GM12878 (cell line): ENCODE measurements at regions not wholly inside any gene's neighbourhood (a gene's known extent, or its start where the extent isn't known, plus 50 kb on each side); places are given as distances from the start of the nearest gene placed in this dataset.
"Not testable (repeated sequence)": the region's sequence is repeated elsewhere in the genome, so short reads cannot be mapped to it uniquely, and the experiment has no call there.

ENCODE experiments used
- ATAC-seq: fragments of 200-7000 bp; cut with Tn5 transposase; 3 replicates; pipeline ENCODE4 v1.9.1; 2020; ENCODE audit warnings: mild to moderate bottlenecking, moderate library complexity
- BruUV-seq: library from RNA; stranded (reverse); fragments of 400-500 nt; replicated peaks from 2 replicates; lab custom pipeline; 2021; lab: Mats Ljungman, UMichigan
- CTCF ChIA-PET: fragments of 300-600 bp; sonication (Branson Sonifier 250); formaldehyde crosslinking; extraction: SDS; loops from one replicate; lab custom pipeline; 2021; ENCODE audit warnings: inconsistent platforms; lab: Yijun Ruan, JAX
- POLR2A ChIA-PET: fragments of 350-600 bp; formaldehyde crosslinking; extraction: SDS; loops from one replicate; lab custom pipeline; 2021; ENCODE audit warnings: inconsistent platforms; lab: Charles Lee
- RAD21 ChIA-PET: fragments of 300-600 bp; sonication (Branson Sonifier 250); formaldehyde crosslinking; loops from one replicate; lab custom pipeline; 2023; ENCODE audit warnings: antibody characterized with exemption; ENCODE audit not compliant: unreplicated experiment; lab: Charles Lee
- SMC1A ChIA-PET: fragments of 300-600 bp; sonication (Branson Sonifier 250); formaldehyde crosslinking; loops from one replicate; lab custom pipeline; 2023; ENCODE audit not compliant: unreplicated experiment, uncharacterized antibody; lab: Charles Lee
- DNase-seq: peaks from one replicate; pipeline ENCODE4 v3.0.0-alpha.2; 2011; ENCODE audit warnings: low read depth, low spot score
- FAIRE-seq: peaks from 3 replicates; lab custom pipeline; 2011; peaks lifted over from hg19 to GRCh38; lab: Jason Lieb, UNC
- H2AFZ ChIP-seq: 2 replicates; pipeline ENCODE4 v1.6.0; 2011; ENCODE audit warnings: low read depth, low read length, control low read depth; ENCODE audit not compliant: control insufficient read depth
- H3K27ac ChIP-seq: 2 replicates; pipeline ENCODE4 v1.5.1; 2011; ENCODE audit warnings: control low read depth; ENCODE audit not compliant: control insufficient read depth, insufficient read depth
- H3K27me3 ChIP-seq, 2 experiments: replicated peaks in 1 of 2; 2 replicates each; pipeline versions ENCODE4 v1.6.0 to v1.6.1; 2011; ENCODE audit warnings: low read length in 1 of 2; ENCODE audit not compliant: control insufficient read depth in 2 of 2, insufficient read depth in 2 of 2
- H3K36me3 ChIP-seq, 2 experiments: 2 replicates each; pipeline ENCODE4 v1.5.1; 2011; ENCODE audit warnings: low read length in 1 of 2; ENCODE audit not compliant: control insufficient read depth in 2 of 2, insufficient read depth in 2 of 2
- H3K4me1 ChIP-seq: 2 replicates; pipeline ENCODE4 v1.6.1; 2011; ENCODE audit warnings: mild to moderate bottlenecking, low read length, moderate library complexity, mixed read lengths; ENCODE audit not compliant: control insufficient read depth, insufficient read depth
- H3K4me2 ChIP-seq: 2 replicates; pipeline ENCODE4 v1.6.0; 2011; ENCODE audit warnings: control low read depth; ENCODE audit not compliant: control insufficient read depth, insufficient read depth
- H3K4me3 ChIP-seq: fragments of 200-600 bp; sonication (generic); 2 replicates; pipeline ENCODE4 v1.5.1; 2016
- H3K79me2 ChIP-seq: 2 replicates; pipeline ENCODE4 v1.6.0; 2011; ENCODE audit warnings: low read length; ENCODE audit not compliant: control insufficient read depth, insufficient read depth
- H3K9ac ChIP-seq: 2 replicates; pipeline ENCODE4 v1.8.0; 2011; ENCODE audit warnings: low read length, control low read depth, mixed read lengths; ENCODE audit not compliant: control insufficient read depth, insufficient read depth
- H3K9me3 ChIP-seq: replicated peaks from 3 replicates; pipeline ENCODE4 v1.5.1; 2011; ENCODE audit warnings: mild to moderate bottlenecking, low read length; ENCODE audit not compliant: control insufficient read depth, insufficient read depth
- H4K20me1 ChIP-seq: 2 replicates; pipeline ENCODE4 v1.6.0; 2011; ENCODE audit not compliant: control insufficient read depth, insufficient read depth
- IKZF2 ChIP-seq, 2 experiments: fragments of 450-650 bp; IDR thresholded peaks; 2 replicates each; pipeline ENCODE4 v1.6.1; 2017; ENCODE audit warnings: mild to moderate bottlenecking in 2 of 2, moderate library complexity in 2 of 2
- IRF4 ChIP-seq: IDR thresholded peaks from 2 replicates; pipeline ENCODE4 v1.6.1; 2011; ENCODE audit warnings: low read depth, low read length
- POLR2AphosphoS5 ChIP-seq: IDR thresholded peaks from 2 replicates; pipeline ENCODE4 v1.6.1; 2011; ENCODE audit warnings: mild to moderate bottlenecking, low read length, inconsistent platforms
- TCF3 ChIP-seq: IDR thresholded peaks from 2 replicates; pipeline ENCODE4 v1.6.1; 2012; ENCODE audit warnings: low read depth, mild to moderate bottlenecking, low read length, borderline replicate concordance; ENCODE audit not compliant: insufficient read depth
- ZBED1 ChIP-seq: IDR thresholded peaks from 2 replicates; pipeline ENCODE4 v1.6.1; 2016; ENCODE audit warnings: borderline replicate concordance
- WGBS: methylation state at CpG from one replicate; pipeline ENCODE4 v1.1.6; 2016; ENCODE audit warnings: low lambda C conversion rate; ENCODE audit not compliant: insufficient replicate concordance, insufficient coverage; ENCODE audit errors: missing lambda C conversion rate; 5-methylcytosine and 5-hydroxymethylcytosine counted together
- in situ Hi-C: fragments of 300-500 bp; cut with MboI; formaldehyde crosslinking; loops from 9 replicates; pipeline ENCODE4 v1.14.3; 2018; ENCODE audit warnings: mixed read lengths
- intact Hi-C: fragments of 100-400 bp; cut with micrococcal nuclease; formaldehyde crosslinking; loops from one replicate; pipeline ENCODE4 v1.14.2; 2022; ENCODE audit not compliant: unreplicated experiment

DNA sequence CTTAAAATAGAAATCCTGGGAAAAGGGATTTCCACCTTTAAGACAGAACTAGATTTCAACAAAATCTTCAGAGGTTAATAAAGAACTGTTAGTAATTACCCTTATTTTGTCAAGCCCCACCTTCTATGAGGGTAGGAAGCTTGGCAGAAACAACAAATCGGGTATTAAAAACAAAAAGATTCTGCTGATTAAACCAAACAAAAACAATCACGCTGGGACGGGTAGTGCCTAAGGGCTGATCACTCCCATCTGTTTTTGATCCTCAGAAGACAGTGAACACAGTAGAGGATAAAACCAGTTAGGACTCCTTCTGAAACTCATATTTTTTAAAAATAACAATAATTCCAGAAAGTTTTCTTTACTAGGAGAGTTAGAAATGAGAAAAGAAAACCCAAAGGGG, 441.3 kb upstream of the API5 start:
- ATAC-seq (no peak), FAIRE-seq (no peak), DNase-seq (no peak)
- BruUV-seq: no TSS peak
- ChIA-PET POLR2A (no interaction called here), SMC1A (interaction anchor here (0.6 to 3.4 kb wide), 4 partner anchors 12 to 247 kb away, joined by 3 to 10 read pairs (median 4); no protein-coding TSS in a partner anchor), CTCF (interaction anchor here (0.8 kb wide), 1 partner anchor 12 kb away, joined by 3 read pairs; no protein-coding TSS in a partner anchor), RAD21 (interaction anchor here (1.4 kb wide), 1 partner anchor 31 kb away, joined by 4 read pairs; no protein-coding TSS in a partner anchor)
- H3K27me3 ChIP-seq: no peaks in the 10 kb centered on the region
- no peaks in the 10 kb centered on the region for H3K9me3 ChIP-seq
- H3K4me2 ChIP-seq: no peak overlapping the region
- intact Hi-C loops (no loop called here), in situ Hi-C loops (no loop called here)
- no peaks in the 10 kb centered on the region for H3K36me3 ChIP-seq
- no peaks in the 10 kb centered on the region for H3K4me1 ChIP-seq
- 35% methylated on average over 3 of the region's 3 CpGs for WGBS
- TF ChIP-seq ZBED1: no peak
- TF ChIP-seq TCF3: no peak
- TF ChIP-seq IRF4: no peak
- no peak for TF ChIP-seq POLR2AphosphoS5
- TF ChIP-seq IKZF2 (IDR thresholded peaks at IDR 0.05): no peak
- no peak overlapping the region for H3K27ac ChIP-seq
- H3K4me3 ChIP-seq: no peak overlapping the region
- H3K9ac ChIP-seq: no peak overlapping the region
- no peaks in the 10 kb centered on the region for H4K20me1 ChIP-seq
- no peak overlapping the region for H2AFZ ChIP-seq
- no peaks in the 10 kb centered on the region for H3K79me2 ChIP-seq

DNA sequence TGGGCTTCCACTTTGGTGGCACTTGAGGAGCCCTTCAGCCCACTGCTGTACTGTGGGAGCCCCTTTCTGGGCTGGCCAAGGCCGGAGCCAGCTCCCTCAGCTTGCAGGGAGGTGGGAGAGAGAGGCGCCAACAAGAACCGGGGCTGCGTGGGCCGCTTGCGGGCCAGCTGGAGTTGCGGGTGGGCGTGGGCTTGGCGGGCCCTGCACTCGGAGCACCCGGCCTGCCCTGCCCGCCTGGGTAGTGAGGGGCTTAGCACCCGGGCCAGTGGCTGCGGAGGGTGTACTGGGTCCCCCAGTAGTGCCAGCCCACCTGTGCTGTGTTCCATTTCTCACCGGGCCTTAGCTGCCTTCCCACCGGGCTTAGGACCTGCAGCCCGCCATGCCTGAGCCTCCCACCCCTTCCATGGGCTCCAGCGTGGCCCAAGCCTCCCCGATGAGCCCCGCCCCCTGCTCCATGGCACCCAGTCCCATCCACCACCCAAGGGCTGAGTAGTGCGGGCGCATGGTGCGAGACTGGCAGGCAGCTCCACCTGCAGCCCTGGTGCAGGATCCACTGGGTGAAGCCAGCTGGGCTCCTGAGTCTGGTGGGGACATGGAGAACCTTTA, 437.9 kb upstream of the API5 start:
- ATAC-seq, H2AFZ ChIP-seq, BruUV-seq, RAD21 ChIA-PET, H3K27me3 ChIP-seq, H3K36me3 ChIP-seq, CTCF ChIA-PET, H3K4me2 ChIP-seq, DNase-seq, H3K4me1 ChIP-seq, POLR2A ChIA-PET, H3K9me3 ChIP-seq, H3K27ac ChIP-seq, H3K9ac ChIP-seq, H4K20me1 ChIP-seq, H3K4me3 ChIP-seq, intact Hi-C loops, in situ Hi-C loops, FAIRE-seq, H3K79me2 ChIP-seq: not testable (repeated sequence)
- SMC1A ChIA-PET: interaction anchor here (0.9 kb wide), 1 partner anchor 16 kb away, joined by 5 read pairs; no protein-coding TSS in a partner anchor
- WGBS: 53% methylated on average over 23 of the region's 23 CpGs

DNA sequence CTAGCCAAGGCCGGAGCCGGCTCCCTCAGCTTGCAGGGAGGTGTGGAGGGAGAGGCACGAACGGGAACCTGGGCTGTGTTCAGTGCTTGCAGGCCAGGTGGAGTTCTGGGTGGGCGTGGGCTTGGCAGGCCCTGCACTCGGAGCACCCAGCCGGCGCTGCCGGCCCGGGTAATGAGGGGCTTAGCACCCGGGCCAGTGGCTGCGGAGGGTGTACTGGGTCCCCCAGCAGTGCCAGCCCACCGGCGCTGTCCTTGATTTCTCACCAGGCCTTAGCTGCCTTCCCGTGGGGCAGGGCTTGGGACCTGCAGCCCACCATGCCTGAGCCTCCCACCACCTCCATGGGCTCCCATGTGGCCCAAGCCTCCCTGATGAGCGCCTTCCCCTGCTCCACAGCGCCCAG, 430.5 kb upstream of the API5 start:
- DNase-seq, H3K4me2 ChIP-seq, H3K9ac ChIP-seq, SMC1A ChIA-PET, POLR2A ChIA-PET, intact Hi-C loops, RAD21 ChIA-PET, ATAC-seq, H3K4me1 ChIP-seq, H3K9me3 ChIP-seq, in situ Hi-C loops, H3K36me3 ChIP-seq, H3K27me3 ChIP-seq, BruUV-seq, H4K20me1 ChIP-seq, H3K79me2 ChIP-seq, H2AFZ ChIP-seq, H3K27ac ChIP-seq, H3K4me3 ChIP-seq, FAIRE-seq: not testable (repeated sequence)
- CTCF ChIA-PET: interaction anchor here (0.8 kb wide), 1 partner anchor 9 kb away, joined by 3 read pairs; no protein-coding TSS in a partner anchor
- WGBS: 56% methylated on average over 16 of the region's 17 CpGs
